GM21447 (cell line): ENCODE measurements at regions not wholly inside any gene's neighbourhood (a gene's known extent, or its start where the extent isn't known, plus 50 kb on each side); places are given as distances from the start of the nearest gene placed in this dataset.
"Not testable (repeated sequence)": the region's sequence is repeated elsewhere in the genome, so short reads cannot be mapped to it uniquely, and the experiment has no call there.

ENCODE experiments used
- ATAC-seq: cut with Tn5 transposase; IDR thresholded peaks from one replicate; pipeline ENCODE4 v1.9.1; 2021; ENCODE audit not compliant: unreplicated experiment

GRCh38 chr10:2053805-2054204 is 316.5 kb upstream of the ADARB2 start:
- no peak for ATAC-seq

GRCh38 chr10:2051108-2051507 is 313.8 kb upstream of the ADARB2 start:
- ATAC-seq: no peak

- ATAC-seq: no peak
These were observed 312.2 kb upstream of the ADARB2 start for GRCh38 chr10:2049560-2049959.

- ATAC-seq: no peak
These were observed 311.1 kb upstream of the ADARB2 start for GRCh38 chr10:2048337-2048973.

- ATAC-seq: no peak
These were observed 310.4 kb upstream of the ADARB2 start for GRCh38 chr10:2047679-2048078.

GRCh38 chr10:2043379-2043778 is 306.1 kb upstream of the ADARB2 start:
- no peak for ATAC-seq

GRCh38 chr10:2038036-2038435 is 300.7 kb upstream of the ADARB2 start:
- no peak for ATAC-seq

- ATAC-seq: no peak
These were observed 299.9 kb upstream of the ADARB2 start for GRCh38 chr10:2037246-2037645.

GRCh38 chr10:2036209-2036608 is 298.9 kb upstream of the ADARB2 start:
- ATAC-seq: no peak

- no peak for ATAC-seq
These were observed 292.7 kb upstream of the ADARB2 start for GRCh38 chr10:2030046-2030445.

GRCh38 chr10:2026936-2027335 is 289.6 kb upstream of the ADARB2 start:
- no peak for ATAC-seq

GRCh38 chr10:2024750-2025149 is 287.4 kb upstream of the ADARB2 start:
- ATAC-seq: not testable (repeated sequence)

GRCh38 chr10:2023687-2024086 is 286.4 kb upstream of the ADARB2 start:
- no peak for ATAC-seq

- ATAC-seq: no peak
These were observed 285.1 kb upstream of the ADARB2 start for GRCh38 chr10:2022401-2022800.

GRCh38 chr10:2020836-2021235 is 283.5 kb upstream of the ADARB2 start:
- no peak for ATAC-seq

- no peak for ATAC-seq
These were observed 282.5 kb upstream of the ADARB2 start for GRCh38 chr10:2019803-2020202.

- no peak for ATAC-seq
These were observed 282.0 kb upstream of the ADARB2 start for GRCh38 chr10:2019281-2019680.

GRCh38 chr10:2014541-2014940 is 277.2 kb upstream of the ADARB2 start:
- no peak for ATAC-seq

GRCh38 chr10:2012209-2012608 is 274.9 kb upstream of the ADARB2 start:
- no peak for ATAC-seq

GRCh38 chr10:2011106-2011716 is 273.9 kb upstream of the ADARB2 start:
- ATAC-seq: no peak

- ATAC-seq: no peak
These were observed 268.2 kb upstream of the ADARB2 start for GRCh38 chr10:2005546-2005945.

- ATAC-seq: no peak
These were observed 255.6 kb upstream of the ADARB2 start for GRCh38 chr10:1992930-1993329.

GRCh38 chr10:1989090-1989489 is 251.8 kb upstream of the ADARB2 start:
- ATAC-seq: no peak
